GM18870 (cell line): ENCODE measurements at regions not wholly inside any gene's neighbourhood (a gene's known extent, or its start where the extent isn't known, plus 50 kb on each side); places are given as distances from the start of the nearest gene placed in this dataset.
A peak's percentile ranks its signal among the peaks of the same experiment; 100 is the strongest.

ENCODE experiments used
- ATAC-seq: cut with Tn5 transposase; IDR thresholded peaks from one replicate; pipeline ENCODE4 v1.9.1; 2021; ENCODE audit warnings: moderate library complexity; ENCODE audit not compliant: unreplicated experiment

DNA sequence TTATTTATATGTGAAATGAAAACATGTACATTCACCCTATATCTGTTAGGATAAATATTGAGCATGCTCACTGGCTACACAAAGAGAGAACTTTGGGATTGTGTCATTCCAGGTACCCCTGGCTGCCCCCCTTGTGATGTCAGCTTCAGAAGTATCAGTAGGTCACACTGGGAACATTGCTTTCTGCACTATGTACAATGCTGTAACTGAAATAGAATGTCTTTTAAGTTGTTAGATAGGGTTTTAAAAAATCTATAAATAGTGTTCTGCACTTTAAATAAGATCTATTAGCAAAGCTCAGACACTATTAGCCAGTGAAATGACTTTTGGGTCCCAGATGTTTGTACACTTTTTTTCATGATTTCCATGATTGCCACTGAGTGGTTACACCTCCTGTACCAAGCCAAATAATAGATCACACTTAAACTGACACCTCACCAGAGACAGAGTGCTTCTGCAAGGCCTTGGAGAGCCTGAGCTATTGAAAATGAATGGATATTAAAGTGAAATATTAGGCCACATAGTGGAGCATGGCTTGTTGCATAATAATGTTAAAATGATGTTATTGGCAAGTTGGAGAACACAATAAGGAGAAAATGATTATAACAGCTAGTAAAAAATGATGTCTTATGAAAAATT, 297.0 kb upstream of the NXPH2 start:
- no peak for ATAC-seq

DNA sequence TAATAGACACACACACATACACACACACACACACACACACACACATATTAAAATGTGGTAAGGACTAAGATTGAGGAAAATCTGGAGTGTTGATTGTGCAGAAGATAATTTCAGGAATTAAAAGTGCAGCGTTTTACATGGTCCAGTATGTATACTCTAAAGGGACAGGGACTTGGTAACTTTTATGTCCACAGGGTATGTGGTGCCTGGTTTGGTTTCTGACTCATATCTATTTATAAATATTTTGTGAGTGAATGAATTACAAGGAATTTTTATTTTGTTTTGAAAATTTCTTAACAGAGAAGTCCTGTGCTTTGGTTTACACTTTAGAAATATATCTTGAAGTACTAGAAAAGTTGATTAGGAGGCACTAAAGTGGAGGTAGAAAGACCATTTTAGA, 287.7 kb upstream of the NXPH2 start:
- ATAC-seq = no peak

DNA sequence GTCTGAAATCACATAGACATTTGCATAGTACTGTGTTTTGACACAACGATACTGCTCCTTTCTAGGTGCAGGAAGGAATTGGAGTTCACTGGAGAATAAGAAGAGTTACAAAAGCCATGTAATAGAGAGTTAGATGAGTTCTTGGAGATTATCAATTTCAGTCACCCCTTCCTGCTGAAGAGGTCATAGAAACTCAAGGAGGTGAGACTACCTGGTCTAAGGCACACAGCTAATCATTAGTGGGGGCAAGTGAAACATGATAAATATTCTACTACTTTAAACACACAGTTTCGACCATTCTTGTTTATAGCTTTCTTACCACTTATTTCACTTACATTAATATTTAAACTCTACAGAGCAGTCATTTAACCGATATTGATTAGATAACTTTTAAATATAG, 286.9 kb upstream of the NXPH2 start:
- ATAC-seq = peak; percentile 42

DNA sequence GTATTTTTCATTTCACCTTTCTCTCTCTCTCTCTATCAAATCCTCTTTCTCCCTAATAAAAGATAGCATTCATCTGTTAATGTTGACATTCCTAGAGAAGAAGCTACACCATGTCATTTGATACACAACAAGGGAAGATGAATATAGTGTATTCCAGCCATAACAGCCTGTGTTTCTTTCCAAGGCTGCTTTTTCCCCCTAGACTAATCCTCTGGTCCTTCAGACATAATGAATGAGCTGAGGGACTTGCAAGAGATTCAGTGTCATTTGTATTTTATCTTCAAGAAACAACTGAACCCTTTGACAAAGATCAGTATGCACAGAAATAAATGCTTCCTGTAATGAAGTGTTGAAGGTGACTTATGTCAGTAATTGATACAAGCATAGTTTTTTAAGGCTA, 284.0 kb upstream of the NXPH2 start:
- ATAC-seq = no peak

DNA sequence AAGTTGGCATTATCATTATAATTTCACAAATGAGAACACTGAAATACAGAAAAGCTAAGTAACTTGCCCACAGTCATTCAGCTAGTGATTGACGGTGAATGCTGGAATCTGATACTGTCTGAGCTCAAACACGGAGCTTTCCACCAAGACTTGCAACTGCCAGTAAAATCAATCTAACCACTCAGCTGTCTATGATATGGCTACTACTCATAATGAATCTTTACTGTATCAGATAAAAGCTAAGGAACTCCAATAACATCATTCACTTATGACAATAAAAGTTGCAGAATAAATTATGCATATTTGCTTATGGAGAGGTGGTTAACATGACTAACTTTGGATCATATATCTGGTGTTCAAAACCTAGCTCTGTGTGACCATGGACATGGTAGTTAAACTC, 279.4 kb upstream of the NXPH2 start:
- no peak for ATAC-seq

DNA sequence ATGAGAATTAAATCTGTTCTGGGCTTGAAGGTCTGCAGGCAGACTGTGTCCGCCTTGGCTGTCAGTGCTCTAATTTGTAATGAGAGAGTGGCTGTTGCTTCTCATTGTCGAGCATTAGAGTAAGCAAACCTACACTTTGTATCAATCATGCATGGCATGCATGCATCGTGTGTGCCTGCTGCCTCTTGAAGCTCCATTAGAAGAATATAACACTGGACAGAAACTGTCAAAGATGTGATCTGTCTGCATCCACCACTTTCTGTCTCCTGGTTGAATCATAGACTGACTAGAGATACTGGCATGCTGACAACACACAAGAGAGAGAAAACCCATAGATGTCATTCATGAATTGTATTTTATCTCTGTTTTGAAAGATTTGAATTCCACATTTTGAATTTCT, 275.0 kb upstream of the NXPH2 start:
- ATAC-seq = no peak

DNA sequence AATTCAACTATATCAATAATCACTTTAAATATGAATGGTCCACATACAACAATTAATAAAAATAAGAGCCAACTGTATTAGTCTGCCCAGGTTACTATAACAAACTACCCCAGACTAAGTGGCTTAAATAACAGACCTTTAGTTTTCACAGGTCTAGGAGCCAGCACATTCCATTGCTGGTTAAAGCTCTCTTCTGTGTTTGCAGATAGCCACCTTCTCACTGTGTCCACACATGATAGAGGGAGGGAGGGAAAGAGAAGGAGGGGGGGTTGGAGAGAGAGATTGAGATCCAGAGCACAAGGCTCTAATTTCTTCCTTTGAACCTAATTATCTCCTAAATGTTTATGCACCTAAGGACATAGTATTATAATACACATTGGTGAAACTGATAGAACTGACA, 267.8 kb upstream of the NXPH2 start:
- ATAC-seq = no peak

DNA sequence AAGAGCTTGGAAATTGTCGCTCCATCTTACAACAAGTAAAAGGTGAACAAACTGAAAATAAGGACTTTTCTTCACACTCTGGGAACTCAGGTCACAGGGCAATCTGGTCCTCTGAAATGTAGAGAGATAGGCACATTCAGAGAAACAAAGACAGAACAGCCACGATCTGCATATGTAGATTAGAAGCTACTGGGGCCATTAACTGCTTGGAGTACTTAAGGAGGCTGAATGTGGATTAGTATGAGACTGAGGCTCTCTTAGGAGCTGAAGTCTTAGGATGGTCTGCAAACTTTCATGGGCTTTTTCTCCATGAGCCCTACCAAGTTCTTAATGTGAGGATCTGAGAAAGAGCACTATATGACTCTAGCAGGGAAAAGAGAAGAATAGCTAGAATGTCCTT, 265.3 kb upstream of the NXPH2 start:
- ATAC-seq = no peak

DNA sequence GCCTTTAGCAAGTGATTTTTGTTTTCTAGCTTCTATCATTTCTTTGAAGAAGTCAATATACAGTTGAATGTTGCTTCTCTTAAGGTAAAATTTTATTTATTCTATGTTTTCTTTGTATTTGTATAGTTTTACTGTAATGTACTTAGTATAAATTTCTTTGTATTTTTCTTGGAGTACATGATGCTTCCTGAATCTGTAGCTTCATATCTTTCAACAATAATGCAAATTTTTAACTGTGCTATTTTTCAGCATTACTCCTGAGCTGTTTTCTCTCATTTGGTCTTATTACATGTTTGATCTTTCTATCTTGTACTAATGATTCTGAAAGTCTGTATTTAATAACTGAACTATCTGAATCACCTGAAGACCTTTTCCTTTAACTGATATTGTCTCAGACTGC, 253.9 kb upstream of the NXPH2 start:
- ATAC-seq = no peak

DNA sequence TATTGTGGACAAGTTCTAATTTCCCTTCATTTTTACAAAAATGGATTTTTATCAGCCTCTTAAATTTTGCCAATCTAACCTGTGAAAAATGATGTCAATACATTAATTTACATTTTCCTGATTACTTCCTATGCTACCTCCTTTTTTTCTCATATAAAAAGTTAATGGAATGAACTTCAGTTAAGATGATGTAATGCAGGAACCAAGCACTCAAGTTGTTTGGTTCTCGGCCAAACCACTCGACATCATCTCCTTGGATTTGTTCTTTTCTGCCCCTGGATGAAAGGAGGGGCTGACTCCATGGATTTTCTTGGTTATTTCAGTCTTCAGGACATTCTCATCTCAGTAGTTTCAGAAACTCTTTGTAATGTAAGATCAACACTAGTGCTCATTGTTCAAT, 253.1 kb upstream of the NXPH2 start:
- ATAC-seq = no peak

DNA sequence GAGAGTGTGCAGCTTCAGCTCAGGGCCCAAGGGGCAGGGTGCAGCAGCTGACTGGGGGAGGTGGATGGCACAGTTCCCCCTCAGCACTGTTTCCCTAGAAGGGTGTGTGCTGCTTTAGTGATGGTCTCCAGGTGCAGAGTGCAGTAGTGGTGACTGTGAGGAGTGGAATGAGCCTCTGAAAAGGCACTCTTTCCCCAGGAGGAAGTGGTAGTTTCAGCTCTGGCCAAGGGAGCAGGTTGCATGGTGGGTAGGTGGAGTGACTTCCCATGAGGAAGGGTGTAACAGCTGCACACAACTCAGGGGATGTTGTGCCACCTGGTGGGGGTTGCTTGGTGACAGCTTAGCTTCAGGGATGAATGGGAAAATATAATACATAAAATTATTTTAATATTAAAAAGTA, 251.5 kb upstream of the NXPH2 start:
- ATAC-seq = peak; percentile 86

DNA sequence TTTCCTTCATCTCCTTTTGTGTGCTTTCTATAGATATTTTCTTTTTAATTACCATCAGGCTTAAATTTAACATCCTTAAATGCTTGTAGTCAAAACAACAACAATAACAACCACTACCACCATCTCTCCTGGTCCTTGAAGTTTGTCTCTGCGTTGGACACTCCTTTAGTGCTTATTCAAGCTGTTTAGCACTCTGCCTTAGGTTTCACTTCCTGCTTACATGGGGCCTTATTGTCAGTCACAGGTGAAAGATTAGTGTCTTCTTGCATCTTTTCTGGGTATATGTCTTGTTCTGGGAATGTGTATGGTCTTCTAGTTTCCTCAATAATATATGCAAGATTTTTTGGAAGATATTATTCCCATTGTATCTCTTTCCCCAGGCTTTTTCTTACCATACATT, 240.1 kb upstream of the NXPH2 start:
- no peak for ATAC-seq

DNA sequence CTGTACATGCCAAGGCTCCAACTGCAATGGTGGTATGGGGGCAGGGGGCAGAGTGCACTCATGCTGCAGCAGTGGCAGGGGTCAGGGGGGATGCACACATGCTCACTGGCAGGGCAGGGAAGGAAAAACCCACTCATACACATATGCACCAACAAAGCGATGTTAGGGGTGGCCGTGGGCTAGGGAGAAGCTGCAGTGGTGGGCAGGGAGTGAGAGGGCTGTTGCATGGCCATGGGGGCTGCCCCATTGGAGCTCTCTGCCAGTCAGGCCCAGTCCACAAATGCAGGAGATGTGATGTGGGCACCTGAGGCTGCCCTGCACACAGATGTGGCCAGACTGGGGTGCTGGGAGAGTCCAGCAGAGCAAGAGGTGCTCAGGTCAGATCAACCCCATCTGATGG, 238.1 kb upstream of the NXPH2 start:
- ATAC-seq = no peak

DNA sequence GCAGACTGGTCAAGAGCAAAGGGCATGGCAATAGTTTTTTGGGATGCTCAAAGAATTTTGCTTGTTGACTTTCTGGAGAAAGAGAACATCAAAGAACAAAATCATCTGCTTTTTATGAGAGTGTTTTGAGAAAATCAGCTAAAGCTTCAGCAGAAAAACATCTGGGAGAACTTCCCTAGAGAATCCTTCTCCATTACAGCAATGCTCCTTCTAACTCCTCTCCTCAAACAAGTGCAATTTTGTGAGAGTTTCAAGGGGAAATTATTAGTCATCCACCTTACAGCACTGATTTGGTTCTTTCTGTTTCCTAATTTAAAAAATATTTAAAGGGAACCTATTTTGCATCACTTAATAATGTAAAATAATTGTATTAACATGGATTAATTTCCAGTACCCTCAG, 226.9 kb upstream of the NXPH2 start:
- no peak for ATAC-seq

DNA sequence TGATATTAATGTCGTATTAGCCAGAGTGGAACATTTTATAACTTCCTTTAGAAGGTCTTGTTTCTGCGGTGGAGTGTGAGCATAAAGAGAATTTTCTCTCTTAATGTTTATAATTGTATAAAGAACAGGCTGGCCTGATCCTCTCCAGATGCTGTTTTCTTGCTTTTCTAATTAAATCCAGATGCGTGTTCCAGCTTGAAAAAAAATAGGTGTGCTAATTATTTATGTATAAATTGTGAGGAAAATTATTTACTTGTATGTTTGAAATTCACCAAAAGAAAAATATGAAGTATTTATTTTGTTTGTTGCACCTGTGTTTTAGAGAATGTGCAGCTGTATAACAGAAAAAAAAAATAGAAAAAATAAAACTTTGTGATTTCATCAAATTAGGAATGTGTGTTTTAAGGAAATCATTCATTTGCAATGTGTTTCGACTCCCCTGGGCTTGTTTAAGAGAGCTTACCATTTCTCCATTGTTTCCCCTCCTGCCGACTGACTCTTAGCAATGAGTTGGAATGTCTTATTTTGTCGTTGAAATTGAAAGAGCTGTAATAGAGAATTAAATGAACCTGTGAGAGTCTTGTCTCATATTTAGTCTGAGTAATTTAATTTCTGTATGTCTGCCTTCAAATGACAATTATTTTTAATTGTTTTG, 220.1 kb upstream of the NXPH2 start:
- ATAC-seq = no peak

DNA sequence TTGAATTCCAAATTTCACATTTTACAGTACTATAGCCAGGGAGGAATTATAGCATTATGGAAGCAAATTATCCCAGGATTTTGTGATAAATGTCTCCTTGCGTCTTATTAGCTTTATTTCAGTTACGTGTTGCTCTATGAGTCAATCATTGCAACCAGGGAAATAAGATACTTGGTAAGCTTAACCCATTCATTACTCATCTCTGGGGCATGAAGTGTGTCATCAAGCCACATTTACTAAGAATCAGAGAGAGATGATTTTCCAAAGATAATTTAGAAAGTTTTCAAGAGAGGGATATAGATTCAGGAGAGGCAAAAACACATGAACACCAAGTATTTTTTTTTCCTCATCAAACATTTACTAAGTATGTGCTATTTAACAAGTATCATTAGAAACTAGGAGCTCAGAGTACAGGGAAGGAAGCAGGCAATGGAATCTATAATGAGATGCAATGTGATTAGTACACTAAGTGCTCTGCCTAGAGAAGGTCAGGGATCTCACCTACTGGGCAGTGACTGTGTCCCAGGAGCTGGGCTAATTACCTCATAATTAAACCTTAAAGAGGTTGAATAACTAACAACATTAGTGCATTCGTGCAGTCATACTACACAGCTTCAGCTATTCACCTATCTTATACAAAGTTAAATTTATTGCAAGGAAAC, 217.8 kb upstream of the NXPH2 start:
- ATAC-seq = no peak

DNA sequence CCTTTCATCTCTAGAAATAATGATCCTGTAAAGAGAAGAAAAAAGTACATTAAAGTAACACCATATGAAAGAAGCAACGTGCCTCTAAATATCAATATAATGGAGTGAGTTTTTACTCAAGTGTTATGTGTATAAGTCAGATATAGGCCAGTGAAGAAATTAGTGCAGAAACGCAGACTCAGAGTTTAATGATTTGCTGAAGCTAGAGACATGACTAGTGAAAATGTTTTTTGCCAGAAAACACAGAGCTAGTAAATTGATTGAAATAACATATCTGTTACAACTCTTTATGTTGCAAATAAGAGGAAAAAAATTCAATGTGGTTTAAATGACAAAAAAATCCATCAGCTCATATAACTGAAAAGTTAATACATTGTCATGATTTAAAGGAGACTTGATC, 217.2 kb upstream of the NXPH2 start:
- no peak for ATAC-seq

DNA sequence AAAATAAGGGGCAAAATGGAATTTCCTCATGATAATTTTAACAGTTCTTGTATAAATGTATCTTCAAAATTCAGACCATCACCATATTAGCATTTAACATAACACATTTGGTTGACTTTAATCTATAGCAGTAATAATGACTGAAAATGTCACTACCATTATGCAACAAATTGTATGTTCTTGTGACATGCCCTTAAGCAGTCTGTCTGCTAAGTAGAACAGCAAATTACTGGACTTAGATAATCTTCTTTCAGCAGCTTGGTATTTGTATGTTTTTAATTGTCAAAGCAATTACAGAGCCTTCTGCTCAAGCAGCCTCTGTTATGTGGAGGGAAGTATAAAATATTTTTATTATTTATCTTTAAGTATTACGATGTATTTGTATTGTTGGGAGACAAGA, 214.3 kb upstream of the NXPH2 start:
- ATAC-seq = no peak

DNA sequence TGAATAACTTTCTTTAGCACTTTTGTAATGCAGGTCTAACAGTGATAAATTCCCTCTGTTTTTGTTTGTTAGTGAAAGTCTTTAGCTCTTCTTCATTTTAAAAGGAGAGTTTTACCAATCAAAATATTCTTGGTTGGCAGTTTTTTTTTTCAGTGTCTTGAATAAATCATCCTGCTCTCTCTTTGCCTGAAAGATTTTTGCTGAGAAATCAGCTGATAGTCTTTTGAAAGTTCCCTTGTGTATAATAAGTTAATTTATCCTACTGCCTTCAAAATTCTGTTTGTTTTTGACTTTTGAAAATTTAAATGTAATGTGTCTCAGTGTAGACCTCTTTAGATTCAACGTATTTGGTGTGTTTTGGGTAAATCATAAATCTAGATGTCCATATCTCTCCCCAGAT, 205.7 kb upstream of the NXPH2 start:
- ATAC-seq = no peak

DNA sequence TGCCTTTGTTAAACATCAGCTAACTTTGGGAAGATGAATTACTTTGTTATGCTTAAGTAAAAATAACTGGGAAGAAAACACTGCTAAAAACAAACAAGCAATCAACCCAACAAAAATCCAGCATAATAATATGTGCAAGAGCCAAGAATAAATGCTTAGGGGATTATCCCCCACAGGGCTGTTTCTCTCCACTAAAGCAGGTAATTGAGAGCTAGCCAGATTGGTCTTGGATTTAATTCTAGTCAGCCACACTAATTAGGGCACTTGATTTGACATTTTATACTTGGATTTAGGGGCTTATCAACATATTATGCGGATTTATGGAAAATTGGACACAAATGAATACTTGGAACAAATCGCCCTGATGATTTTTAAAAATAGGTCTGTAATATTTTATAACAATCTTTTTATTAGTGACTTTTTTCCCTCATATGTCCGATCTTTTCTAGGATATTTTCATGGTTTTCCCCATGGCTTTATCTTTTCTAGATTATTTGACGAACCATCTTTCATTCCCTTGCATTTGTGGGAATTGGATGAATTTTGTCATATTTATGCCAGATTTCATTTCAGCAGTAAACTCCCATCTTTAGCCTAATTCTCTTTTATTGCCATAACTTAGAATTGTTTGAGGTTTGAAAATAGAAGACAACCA, 199.1 kb upstream of the NXPH2 start:
- ATAC-seq = no peak

DNA sequence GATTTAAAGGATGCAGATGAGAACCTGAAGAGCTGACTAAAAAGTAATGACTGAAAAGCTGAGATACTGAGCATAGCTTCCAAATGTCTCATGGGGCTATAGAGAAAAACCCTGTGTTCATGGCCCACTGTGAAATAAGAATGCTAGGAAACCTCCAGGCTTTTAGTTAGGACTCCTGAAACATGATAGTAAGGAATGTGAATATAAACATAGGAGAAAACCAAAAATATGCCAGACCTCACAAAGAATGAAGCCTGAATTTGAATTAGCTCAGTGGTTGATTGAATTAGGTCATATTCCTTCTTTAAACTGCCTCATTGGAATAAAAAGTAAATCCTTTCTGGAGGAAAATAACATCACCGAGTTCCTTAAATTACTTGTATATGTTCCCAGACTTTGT, 194.5 kb upstream of the NXPH2 start:
- ATAC-seq = no peak

DNA sequence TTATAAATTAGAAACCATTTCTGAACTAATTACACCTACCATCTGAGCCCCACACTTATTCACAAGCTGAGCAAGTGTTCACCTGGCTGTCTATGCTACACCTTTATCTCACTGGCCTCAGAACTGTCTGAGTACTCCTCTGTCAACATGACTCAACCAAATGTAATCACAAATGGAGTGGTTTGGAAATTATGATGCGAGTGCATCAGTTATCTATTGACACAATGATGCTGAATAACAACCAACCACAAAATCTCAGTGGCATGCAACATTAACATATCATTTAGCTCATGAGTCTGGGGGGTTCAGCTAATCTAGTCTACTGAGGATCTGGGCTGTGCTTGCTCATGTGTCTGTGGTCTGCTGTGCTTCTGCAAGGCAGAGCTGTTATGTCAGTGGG, 184.2 kb upstream of the NXPH2 start:
- no peak for ATAC-seq
